ENCODE measurements at regions not wholly inside any gene's neighbourhood (a gene's known extent, or its start where the extent isn't known, plus 50 kb on each side); places are given as distances from the start of the nearest gene placed in this dataset.

- H3K4me1 ChIP-seq (replicated peaks in 1 of 4; ENCODE audit: control insufficient read depth in 3 of 4, insufficient read depth in 4 of 4, low read length in 3 of 4), result no peaks in the 10 kb centered on the region
- no peak overlapping the region for H4K8ac ChIP-seq (ENCODE audit: extremely low read depth, insufficient read depth, low read length)
- no peak overlapping the region for H4K5ac ChIP-seq (ENCODE audit: insufficient read length, low read depth, low read length)
- no peak overlapping the region for H2BK12ac ChIP-seq (ENCODE audit: low read depth, low read length)
- no peaks in the 10 kb centered on the region for H3K27me3 ChIP-seq (replicated peaks in 1 of 4; ENCODE audit: control insufficient read depth in 3 of 4, extremely low read depth in 1 of 4, insufficient read depth in 3 of 4, low read length in 3 of 4)
- H3K9ac ChIP-seq (replicated peaks in 1 of 4; ENCODE audit: extremely low read depth in 1 of 4, low read depth in 3 of 4, low read length in 3 of 4), result no peak overlapping the region
- H3K79me1 ChIP-seq (ENCODE audit: low read depth, low read length), result no peaks in the 10 kb centered on the region
- H4K20me1 ChIP-seq (replicated peaks in 1 of 2; ENCODE audit: control insufficient read depth in 1 of 2, insufficient read depth in 2 of 2, low read length in 2 of 2), result no peaks in the 10 kb centered on the region
- H3K4ac ChIP-seq (replicated peaks; ENCODE audit: insufficient read length, low read depth, low read length), result no peak overlapping the region
- H2AFZ ChIP-seq (ENCODE audit: low read length), result no peak overlapping the region
- H4K91ac ChIP-seq (replicated peaks; ENCODE audit: insufficient read length, low read length), result no peak overlapping the region
- no peaks in the 10 kb centered on the region for H3K36me3 ChIP-seq (ENCODE audit: control insufficient read depth in 2 of 4, insufficient read depth in 4 of 4, low read length in 3 of 4)
- H3K23ac ChIP-seq (ENCODE audit: insufficient read length), result no peak overlapping the region
- POLR2A ChIA-PET (ENCODE audit: partially characterized antibody), result no interaction called here
- no peak overlapping the region for H2AK5ac ChIP-seq (ENCODE audit: low read depth, low read length)
- DNase-seq (ENCODE audit: low read depth in 1 of 2, low spot score in 2 of 2) (no peak), FAIRE-seq (no peak)
- H3K4me3 ChIP-seq (ENCODE audit: extremely low read depth in 1 of 4, insufficient read depth in 2 of 4, low read depth in 3 of 4, low read length in 4 of 4), result no peak overlapping the region
- H2BK20ac ChIP-seq (ENCODE audit: low read length), result no peak overlapping the region
- H3K56ac ChIP-seq (replicated peaks; ENCODE audit: insufficient read length, low read depth, low read length), result no peak overlapping the region
- H3K23me2 ChIP-seq (ENCODE audit: low read depth, low read length), result no peaks in the 10 kb centered on the region
- no peak overlapping the region for H2BK5ac ChIP-seq (ENCODE audit: low read depth, low read length)
- H3K9me3 ChIP-seq (ENCODE audit: insufficient read depth in 2 of 2, low read depth in 1 of 2, low read length in 1 of 2), result 0 out of 4 replicates have a peak, but pooled peaks cover 0 to 5% of the 10 kb centered on the region in 2 experiments
- H3K4me2 ChIP-seq (ENCODE audit: insufficient read depth in 1 of 2, low read depth in 2 of 2, low read length in 2 of 2), result no peak overlapping the region
- H2BK15ac ChIP-seq (ENCODE audit: low read length), result no peak overlapping the region
- no peak overlapping the region for H2BK120ac ChIP-seq (replicated peaks; ENCODE audit: low read depth, low read length)
- CTCF ChIA-PET (ENCODE audit: partially characterized antibody), result no interaction called here
- 91% methylated on average over 7 of the region's 7 CpGs; no CpG with 5 or more reads in 1 of the 2 experiments for WGBS, 2 experiments (ENCODE audit: extremely low coverage in 1 of 2, insufficient coverage in 1 of 2, insufficient read length in 1 of 2, insufficient replicate concordance in 2 of 2, low coverage in 1 of 2, low lambda C conversion rate in 2 of 2, missing lambda C conversion rate in 1 of 2)
- no peak overlapping the region for H3K14ac ChIP-seq (ENCODE audit: insufficient read length)
- no peak overlapping the region for H3K27ac ChIP-seq (ENCODE audit: low read depth, low read length)
- H3K18ac ChIP-seq (ENCODE audit: extremely low read depth, low read length), result no peak overlapping the region
- H3K79me2 ChIP-seq (ENCODE audit: control insufficient read depth in 1 of 2, insufficient read depth in 2 of 2, low read length in 2 of 2), result no peaks in the 10 kb centered on the region
- TF ChIP-seq SP2 (IDR thresholded peaks at IDR 0.05; ENCODE audit: low read length) (no peak), SRF (IDR thresholded peaks at IDR 0.05; ENCODE audit: low read depth, low read length) (no peak), RFX5 (IDR thresholded peaks at IDR 0.05; ENCODE audit: borderline replicate concordance, low read depth, low read length) (no peak)
Measured at GRCh38 chr10:36063396-36063795, 421.3 kb upstream of the FZD8 start.
